G401 (cell line): ENCODE measurements at regions not wholly inside any gene's neighbourhood (a gene's known extent, or its start where the extent isn't known, plus 50 kb on each side); places are given as distances from the start of the nearest gene placed in this dataset.

Experiments used
- DNase-seq: peaks from one replicate; pipeline ENCODE4 v3.0.0-alpha.2; 2015; ENCODE audit warnings: low spot score
- in situ Hi-C: cut with HindIII; loops from 2 replicates; pipeline ENCODE4 v1.10.0; 2016; ENCODE audit warnings: low sequenced_read_pairs, mixed read lengths

DNA sequence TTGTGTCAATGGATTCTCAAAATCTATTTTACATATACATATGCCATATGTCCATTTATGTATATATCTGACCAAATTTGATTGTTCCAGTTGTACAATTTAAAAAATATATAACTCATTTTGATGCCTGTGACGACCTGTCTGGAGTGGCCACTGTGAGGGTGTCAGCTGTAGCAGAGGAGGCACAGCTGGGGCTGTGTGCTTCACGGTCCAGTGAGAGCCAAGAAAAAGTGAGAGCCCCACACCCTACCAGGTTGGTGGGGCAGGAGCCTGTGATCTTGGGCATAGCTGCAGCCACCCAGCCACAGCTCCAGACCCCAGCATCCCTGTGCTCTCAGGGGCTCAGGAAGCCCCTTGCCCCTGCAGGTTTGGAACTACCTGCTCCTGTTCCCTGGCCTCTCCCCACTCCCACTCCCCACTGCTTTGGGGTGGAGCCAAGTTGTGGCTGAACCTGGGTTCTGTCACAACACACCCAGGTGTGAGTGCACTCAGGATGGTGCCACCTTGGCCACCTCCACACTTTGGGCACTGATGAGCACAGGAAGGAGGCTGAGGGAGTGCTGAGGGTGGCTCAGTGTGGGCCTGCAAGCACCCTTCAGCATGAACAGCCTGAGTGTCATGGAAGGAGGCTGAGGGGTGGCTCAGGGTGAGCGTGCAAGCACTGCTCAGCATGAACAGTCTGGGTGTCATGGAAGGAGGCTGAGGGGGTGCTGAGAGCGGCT is 161.1 kb upstream of the ROBO1 start:
- no peak for DNase-seq
- in situ Hi-C loops, result no loop called here

DNA sequence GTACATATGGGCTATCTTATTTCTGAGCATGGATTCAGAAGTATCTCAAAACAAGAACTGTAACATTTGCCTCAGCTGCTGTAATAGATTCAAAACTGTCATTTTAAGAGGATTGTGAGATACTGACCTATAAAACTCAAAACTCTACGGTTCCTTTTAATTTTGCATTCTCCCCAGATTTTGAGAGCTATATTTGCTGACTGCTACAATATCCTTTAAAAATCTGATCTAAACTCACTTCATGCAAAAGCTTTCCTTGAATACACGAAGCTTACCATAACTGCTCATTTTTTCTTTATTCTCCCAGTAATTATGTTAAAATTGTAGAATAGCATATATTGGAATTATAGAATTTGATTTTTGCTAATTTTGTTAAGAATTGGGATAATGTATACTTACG is 158.7 kb upstream of the ROBO1 start:
- no peak for DNase-seq
- in situ Hi-C loops, result no loop called here

DNA sequence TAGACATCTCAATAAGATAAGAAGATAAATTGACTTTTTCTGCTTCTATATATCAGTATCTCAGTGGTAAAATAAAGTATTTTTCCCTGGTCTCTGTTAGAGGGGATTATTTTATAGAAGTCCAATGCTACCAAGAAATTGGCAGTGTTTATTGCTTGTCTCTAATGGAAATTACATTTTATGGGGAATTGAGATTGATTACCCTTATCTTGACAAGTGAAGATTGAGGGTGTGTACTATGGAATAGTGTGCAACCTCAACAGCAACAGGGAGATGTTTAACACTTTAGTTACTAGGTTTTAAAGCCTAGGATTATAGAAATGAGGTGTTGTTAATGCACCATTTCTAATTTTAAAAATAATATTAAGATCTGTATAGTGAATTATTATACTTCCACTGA is 154.8 kb upstream of the ROBO1 start:
- in situ Hi-C loops, result no loop called here

DNA sequence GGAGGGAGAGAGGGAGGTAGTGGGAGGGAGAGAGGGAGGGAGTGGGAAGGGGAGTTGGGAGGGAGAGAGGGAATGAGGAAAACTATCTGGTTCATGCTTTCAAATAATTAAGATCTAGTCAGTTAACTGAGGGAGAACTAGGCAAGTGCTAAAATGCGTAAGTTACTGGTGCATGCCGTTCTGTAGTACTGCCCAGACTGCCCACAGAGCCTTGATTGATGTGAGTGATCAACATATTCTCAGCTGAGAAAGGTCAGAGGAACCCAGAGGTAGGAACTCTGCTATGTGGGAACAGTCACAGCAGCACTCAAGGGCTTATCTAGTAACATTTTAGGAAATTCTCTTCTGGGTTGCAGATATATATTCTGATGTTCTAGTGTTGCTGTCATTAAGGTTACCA is 149.8 kb upstream of the ROBO1 start:
- no peak for DNase-seq
- in situ Hi-C loops, result no loop called here

More for the DNA sequence above, 154.8 kb upstream of the ROBO1 start:
- DNase-seq, result no peak

DNA sequence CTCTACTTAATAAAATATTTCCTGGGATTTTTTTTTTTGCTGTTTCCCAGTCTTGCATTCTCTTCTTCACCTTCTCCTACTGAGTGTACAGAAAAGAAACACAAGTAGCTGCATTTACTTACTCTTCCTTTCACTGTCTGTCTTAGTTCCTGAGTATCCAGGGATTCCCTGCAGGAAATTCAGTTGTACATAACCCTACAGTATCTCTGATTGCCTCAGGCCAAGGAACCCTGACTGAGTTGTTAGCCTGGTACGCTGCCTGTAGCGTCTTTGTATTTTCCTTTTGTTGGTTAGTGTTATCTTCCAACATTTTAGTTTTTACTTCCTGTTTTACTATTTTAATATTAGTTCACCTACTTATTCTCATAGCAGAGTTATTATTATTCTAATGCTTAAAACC is 142.5 kb upstream of the ROBO1 start:
- no peak for DNase-seq
- in situ Hi-C loops, result no loop called here

DNA sequence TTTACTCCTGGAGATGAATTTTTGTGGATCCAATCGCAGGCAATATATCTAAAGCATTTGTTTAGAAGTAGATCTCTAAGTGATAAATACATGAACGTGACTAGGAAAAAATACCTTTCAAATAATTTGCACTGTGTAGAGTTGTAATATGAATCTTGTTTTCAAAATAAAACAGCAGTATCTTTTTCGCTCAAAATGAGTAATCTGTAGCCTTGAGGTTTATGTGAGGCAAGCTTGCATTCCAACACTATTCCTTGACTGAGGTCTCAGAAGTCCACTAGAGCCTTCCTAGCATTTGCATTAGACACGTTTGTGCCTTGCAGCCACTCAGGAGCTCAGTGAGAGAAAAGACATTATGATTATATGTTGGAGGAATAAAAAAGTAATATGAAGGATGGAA is 138.3 kb upstream of the ROBO1 start:
- DNase-seq, result no peak
- in situ Hi-C loops, result no loop called here

DNA sequence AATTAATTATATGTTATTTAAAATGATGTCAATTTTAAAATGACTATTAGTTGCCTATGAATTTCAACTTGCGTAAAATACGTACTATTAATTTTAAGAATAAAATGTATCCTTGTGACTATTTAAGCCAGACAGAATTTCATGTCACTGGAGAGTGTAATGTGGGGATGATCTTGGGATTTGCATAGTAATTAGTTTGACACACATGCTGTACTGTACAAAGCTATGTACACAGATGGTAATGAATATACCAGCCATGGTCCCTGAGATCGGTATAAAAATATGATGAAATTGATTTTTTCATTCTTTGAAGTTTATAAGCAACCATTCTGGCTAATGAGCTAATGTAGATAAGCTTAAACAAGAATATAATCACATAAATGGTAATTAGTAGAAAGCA is 134.4 kb upstream of the ROBO1 start:
- in situ Hi-C loops, result no loop called here
- DNase-seq, result no peak

DNA sequence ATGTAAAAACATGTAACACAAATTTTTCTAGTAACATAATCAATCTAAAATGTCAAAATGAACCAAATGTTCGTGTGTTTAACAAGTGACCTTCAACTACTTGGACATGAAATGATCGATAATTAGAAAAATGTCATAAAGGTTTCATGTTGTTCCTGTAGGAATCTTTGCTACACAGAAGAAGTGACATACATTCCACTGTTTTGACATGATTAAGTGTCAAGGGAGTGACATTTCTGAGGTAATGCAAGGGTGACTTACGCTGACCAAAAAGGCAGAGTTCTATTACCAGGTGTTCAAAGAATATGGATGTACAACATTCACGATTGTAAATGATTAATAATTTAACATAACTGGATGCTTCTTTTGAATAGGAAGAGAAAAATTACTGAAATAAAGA is 131.1 kb upstream of the ROBO1 start:
- in situ Hi-C loops, result no loop called here
- no peak for DNase-seq

DNA sequence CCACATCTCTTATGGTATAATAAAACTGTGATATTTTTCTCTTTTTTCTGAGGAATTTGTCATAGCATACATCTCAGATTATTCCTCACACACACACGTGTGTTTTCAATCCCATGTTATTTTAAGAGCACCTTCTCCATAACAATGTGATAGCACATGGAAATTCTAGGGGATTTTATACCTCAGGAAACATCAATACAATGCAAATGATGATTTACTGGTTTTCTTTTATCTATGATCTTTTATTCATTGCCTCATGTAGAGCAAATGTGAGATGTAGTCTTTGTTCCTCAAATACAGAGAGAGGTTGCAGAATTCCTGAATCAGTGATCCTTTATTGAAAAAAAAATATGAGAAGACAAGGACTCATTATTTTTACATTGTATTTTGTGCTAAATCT is 128.3 kb upstream of the ROBO1 start:
- no peak for DNase-seq
- in situ Hi-C loops, result no loop called here

DNA sequence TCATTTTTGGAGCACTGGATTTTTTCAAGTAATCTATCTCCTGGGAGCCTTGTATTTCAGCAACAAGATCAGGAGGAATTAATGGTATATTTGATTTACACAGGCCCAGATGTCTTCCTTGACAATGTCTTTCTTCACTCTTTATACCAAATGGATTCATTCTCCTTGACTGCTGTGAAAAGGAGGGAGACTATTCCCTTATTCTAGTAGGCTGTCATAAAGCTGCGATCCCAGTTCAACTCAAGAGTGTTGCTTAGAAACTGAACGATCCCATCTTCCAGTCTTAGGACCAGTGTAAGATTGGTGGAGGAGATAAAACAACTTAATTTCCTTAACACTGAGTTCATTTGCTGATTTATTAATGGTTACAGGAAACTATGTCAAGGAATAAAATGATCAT is 119.4 kb upstream of the ROBO1 start:
- in situ Hi-C loops, result no loop called here

DNA sequence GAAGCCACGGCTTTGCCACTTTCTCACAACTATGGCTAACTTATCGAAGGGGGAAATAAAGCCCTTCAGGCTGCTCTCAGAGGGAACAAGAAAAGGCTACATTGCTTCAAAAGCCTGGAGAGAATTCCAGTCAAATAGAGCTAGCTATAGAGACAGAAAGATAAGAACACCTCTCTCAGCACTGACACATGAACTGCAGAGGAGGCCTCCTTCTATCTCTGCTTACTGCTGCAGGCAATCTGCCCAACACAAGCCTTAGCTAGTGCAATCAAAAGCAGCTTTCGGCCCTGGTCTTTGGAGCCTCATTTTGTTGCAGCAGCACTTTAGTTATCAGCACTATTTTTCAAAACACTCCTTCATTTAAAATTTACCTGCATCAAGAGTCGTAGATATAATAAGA is 118.4 kb upstream of the ROBO1 start:
- no peak for DNase-seq
- in situ Hi-C loops, result no loop called here

More for the DNA sequence above, 119.4 kb upstream of the ROBO1 start:
- no peak for DNase-seq

DNA sequence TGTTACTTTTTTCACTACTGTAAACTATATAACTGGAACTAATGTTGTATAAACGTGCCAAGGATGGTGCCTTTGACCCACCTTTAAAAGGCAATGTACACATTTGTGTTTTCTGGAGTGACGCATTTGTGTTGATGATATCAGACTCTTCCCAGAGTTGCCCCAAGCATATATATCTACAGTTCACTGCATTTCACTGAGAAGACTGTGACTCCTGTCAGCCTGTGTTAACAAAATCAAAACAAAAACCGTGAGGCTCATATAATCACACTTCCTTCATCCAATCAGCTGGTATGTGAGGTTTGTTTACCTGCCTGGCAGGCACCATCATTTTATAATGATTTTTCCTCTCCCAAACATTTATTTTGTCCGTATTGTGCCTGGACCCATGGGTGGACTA is 117.6 kb upstream of the ROBO1 start:
- in situ Hi-C loops, result no loop called here

DNA sequence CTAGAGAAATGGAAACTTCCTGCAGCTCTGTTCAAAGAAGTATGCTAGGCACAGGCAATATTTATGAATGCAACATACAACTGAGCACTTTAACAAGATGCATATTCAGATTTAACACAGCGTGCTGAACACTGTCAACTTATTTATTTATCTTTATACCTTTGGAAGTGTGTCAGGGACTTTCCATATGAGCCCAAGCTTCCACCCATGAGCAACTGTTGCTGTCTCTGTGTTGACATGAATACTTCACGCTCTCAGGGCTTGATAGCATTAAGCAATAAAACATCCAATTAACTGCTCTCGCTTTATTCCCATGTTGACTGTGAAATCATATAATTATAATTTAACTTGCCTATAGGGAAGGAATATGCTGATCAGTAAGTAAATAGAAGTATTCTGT is 116.6 kb upstream of the ROBO1 start:
- in situ Hi-C loops, result no loop called here

More for the DNA sequence above, 117.6 kb upstream of the ROBO1 start:
- DNase-seq, result no peak

DNA sequence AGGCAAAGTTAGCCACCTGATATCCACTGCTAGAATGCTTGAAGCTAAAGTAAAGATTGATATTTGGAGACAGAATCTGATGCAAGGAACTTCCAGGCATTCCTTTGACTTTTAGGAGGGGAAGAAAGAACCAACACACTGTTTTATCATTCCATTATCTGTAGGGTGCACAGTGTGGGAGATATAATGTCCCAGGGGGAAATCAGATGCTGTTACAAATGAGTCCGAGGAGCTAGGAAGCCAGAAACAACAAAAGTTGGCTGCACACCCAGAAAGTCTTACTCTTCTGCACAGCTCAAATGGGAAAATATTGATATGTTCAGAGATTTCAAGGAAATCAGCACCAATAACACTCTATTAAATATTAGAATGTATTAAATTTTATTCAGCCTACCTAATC is 113.6 kb upstream of the ROBO1 start:
- no peak for DNase-seq
- in situ Hi-C loops, result no loop called here

More for the DNA sequence above, 116.6 kb upstream of the ROBO1 start:
- DNase-seq, result no peak

DNA sequence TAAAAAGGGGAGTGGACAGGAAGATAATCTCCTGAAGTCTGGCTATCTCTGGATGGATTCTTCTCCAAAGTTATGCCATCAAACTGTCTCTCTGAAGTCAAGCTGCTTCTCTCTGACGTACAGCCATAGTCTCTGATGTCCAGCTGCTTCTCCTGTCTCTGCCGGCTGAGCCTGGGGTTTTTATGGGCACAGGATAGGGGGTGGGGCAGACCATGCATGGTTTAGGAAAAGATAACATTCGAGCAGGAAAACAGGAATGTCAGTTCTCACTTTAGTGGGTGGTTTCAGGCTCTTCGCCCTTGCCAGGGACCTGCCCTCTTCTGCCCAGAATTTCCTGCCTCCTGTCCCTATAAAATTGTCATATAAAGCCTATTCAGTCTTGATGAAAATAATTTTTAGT is 110.9 kb upstream of the ROBO1 start:
- in situ Hi-C loops, result no loop called here

DNA sequence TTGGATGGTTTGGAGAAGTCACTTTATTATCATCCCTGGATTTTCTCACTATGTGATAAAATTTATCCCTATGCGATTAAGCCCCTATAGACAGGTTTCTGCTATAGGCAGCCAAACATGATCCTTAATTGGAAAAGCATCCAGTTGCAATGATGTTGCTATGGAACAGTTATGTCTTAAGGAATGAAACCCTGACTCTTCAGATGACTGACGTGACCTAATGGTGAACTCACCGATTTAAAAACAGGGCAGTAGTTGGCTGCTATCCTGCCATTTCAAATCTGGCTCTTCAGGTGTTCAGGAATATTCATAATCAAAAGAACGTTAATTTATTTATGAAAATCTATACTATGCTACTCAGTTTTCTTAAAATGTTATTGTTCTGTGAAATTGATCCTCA is 106.8 kb upstream of the ROBO1 start:
- no peak for DNase-seq
- in situ Hi-C loops, result no loop called here

More for the DNA sequence above, 110.9 kb upstream of the ROBO1 start:
- no peak for DNase-seq

DNA sequence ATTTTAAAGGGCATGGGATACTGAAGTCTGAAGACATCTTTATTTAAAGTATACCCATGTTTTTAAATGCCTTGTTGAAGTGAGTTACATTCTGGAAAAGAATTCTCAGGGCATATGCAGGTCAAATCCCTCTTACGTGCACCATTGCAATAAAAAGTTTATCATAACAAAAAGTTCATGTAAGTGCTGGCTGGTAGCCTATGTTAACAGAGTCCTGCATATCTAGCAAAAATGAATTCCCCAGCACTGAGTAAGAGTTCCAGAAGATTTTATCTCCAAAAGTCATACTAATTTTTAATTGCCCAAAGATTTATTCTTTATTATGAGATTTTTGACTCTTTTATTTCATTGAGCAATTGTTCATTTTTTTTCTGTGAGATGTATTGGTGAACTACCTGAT is 104.7 kb upstream of the ROBO1 start:
- in situ Hi-C loops, result no loop called here
- DNase-seq, result no peak

DNA sequence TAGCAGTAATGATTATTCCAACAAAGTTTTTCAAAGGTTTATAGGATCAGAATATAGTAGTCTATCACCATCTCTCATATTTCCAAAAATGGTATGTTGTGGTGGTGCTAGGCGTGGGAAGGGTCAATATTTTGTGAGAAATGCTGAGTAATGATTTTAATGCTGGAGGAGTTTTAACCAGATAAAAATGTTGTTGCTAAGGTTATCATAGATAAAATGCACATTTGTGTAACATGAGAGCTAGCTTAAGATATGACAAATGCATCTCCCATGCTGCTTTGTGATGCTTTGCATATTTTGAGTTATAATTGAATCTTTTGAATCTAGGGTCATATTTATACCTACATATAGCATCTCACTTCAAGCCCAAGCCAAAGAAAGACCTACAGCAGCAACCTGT is 103.9 kb upstream of the ROBO1 start:
- DNase-seq, result no peak
- in situ Hi-C loops, result no loop called here

DNA sequence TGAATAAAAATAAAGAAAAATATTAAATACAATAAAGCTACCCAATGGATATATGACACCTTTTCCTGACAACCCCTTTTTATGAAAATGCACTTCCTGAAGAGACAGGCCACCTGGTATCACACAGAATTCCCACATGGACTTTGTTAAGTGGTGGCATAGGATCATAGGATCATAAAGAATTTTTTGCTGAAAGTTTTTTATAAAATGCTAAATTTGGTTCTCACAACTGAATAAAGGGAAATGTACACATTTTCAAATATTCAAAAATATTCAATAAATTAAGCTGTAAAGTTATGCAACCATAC is 102.5 kb upstream of the ROBO1 start:
- in situ Hi-C loops, result no loop called here
- no peak for DNase-seq

DNA sequence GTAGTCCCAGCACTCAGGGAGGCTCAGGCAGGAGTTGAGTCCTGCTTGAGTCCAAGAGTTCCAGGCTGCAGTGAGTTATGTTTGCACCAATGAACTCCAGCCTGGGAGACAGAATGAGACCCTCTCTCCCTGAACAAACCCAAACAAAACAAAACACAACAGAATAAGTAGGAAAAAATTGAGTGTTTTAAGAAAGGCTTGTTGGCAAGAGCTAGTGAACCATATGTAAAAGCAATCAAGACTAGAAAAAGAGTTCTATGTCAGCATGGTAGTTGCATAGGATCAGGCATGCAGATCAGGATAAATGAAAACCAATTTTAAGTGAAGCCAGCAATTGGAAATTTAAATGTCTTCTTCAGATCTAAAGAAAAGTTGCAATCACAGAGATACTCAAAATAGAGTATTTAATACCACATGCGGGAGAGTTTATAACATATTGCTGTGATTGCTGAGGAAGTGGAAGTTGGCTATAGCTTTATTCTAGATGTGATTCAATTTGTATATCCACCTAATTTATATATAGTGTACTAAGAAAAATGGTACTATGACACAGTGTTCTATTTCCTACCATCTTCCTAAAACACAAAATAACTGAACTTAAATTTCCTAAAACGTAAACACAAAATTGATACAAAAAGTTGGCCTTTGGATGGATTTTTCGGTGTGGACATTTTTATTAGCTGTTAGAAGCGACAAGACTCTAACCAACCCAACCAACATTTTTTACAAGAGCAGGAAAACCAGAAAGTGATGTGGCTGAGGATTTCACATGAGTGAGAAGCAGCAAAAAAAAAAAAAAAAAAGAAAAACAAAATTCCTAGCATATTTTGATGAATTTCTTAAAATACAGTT is 101.9 kb upstream of the ROBO1 start:
- in situ Hi-C loops, result no loop called here
- DNase-seq, result no peak

DNA sequence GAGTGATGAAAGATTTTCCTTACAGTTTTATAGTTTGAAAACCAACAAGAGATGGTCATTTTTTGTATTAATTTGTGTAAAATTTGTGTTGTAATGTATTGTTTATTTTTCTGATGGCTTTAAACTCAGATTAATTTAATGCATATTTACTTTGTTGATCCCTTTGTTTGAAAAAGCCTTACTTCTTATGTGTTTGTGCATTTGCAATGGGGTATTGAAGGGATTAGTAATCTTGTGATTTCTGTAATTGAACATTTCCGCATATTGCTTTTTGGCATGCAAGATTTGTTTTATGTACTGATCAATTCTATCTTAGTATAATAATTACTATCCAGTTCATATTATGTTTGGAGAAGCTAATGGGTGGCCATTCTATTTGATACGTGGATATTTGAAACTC is 98.4 kb upstream of the ROBO1 start:
- in situ Hi-C loops, result no loop called here
- no peak for DNase-seq
